ENCODE measurements at regions not wholly inside any gene's neighbourhood (a gene's known extent, or its start where the extent isn't known, plus 50 kb on each side); places are given as distances from the start of the nearest gene placed in this dataset.

GRCh38 chr13:31908696-31909411 is 122.7 kb upstream of the FRY start:
- no peak for ATAC-seq

More at GRCh38 chr13:31908696-31909411, 122.7 kb upstream of the FRY start:
- Histone ChIP-seq H3K4me1 (ENCODE audit: insufficient read depth) (peaks cover 21% of the 10 kb centered on the region), H3K4me3 (no peak overlapping the region), H3K9me2 (ENCODE audit: insufficient read depth) (no peaks in the 10 kb centered on the region), H3K27me3 (ENCODE audit: insufficient read depth) (no peaks in the 10 kb centered on the region), H3K36me3 (ENCODE audit: insufficient read depth) (no peaks in the 10 kb centered on the region), H3F3A (replicated peaks; ENCODE audit: low read depth) (no peaks in the 10 kb centered on the region), H3K4me2 (no peak overlapping the region), H3K27ac (ENCODE audit: low read depth) (no peak overlapping the region), H2AFZ (no peak overlapping the region), H4K20me1 (replicated peaks; ENCODE audit: insufficient read depth) (no peaks in the 10 kb centered on the region), H3K79me2 (replicated peaks; ENCODE audit: insufficient read depth) (no peaks in the 10 kb centered on the region)
- Mint-ChIP-seq H3K9me3 (no peaks in the 10 kb centered on the region), H3K4me1 (peaks cover 23% of the 10 kb centered on the region), H3K4me3 (no peak overlapping the region), H3K36me3 (ENCODE audit: low read depth) (no peaks in the 10 kb centered on the region), H3K27ac (no peak overlapping the region), H3K27me3 (ENCODE audit: insufficient read depth, low read depth, poor library complexity) (no peaks in the 10 kb centered on the region)
- DNase-seq (ENCODE audit: low spot score): no peak
- TF ChIP-seq ZNF462 (CRISPR knock-in tag; IDR thresholded peaks at IDR 0.05): no peak
- no peak for TF ChIP-seq STAT1 (IDR thresholded peaks at IDR 0.05; ENCODE audit: unreplicated experiment)
- TF ChIP-seq EZH2 (IDR thresholded peaks at IDR 0.05; ENCODE audit: low read depth, unreplicated experiment): no peak
- no peak for TF ChIP-seq JUNB (IDR thresholded peaks at IDR 0.05; ENCODE audit: unreplicated experiment)

All from GM23338 (cell line).